ENCODE measurements at regions not wholly inside any gene's neighbourhood (a gene's known extent, or its start where the extent isn't known, plus 50 kb on each side); places are given as distances from the start of the nearest gene placed in this dataset.

- Histone ChIP-seq H3K79me2 (ENCODE audit: insufficient read depth, low read length) (no peaks in the 10 kb centered on the region), H3K36me3 (ENCODE audit: control insufficient read depth in 1 of 2, insufficient read depth in 2 of 2, low read length in 2 of 2) (no peaks in the 10 kb centered on the region), H3K9me3 (ENCODE audit: control insufficient read depth in 1 of 2, insufficient read depth in 1 of 2, low read depth in 1 of 2, low read length in 2 of 2) (peaks cover 35 to 46% of the 10 kb centered on the region in 2 experiments; a peak in 3 of 4 replicates), H3K4me1 (ENCODE audit: control insufficient read depth in 1 of 2, insufficient read depth in 2 of 2, low read length in 2 of 2) (no peaks in the 10 kb centered on the region), H3K27me3 (ENCODE audit: insufficient read depth, low read length) (no peaks in the 10 kb centered on the region), H3K27ac (ENCODE audit: low read depth, low read length) (no peak overlapping the region), H3K4me3 (replicated peaks in 1 of 2; ENCODE audit: low read depth in 1 of 2, low read length in 2 of 2) (no peak overlapping the region), H3K9me2 (ENCODE audit: insufficient read depth) (no peaks in the 10 kb centered on the region), H4K20me1 (ENCODE audit: insufficient read depth) (no peaks in the 10 kb centered on the region), H2AFZ (ENCODE audit: low read depth, low read length, poor library complexity, severe bottlenecking) (no peak overlapping the region), H3K9ac (ENCODE audit: low read length) (no peak overlapping the region), H3K4me2 (ENCODE audit: low read length) (no peak overlapping the region)
- ATAC-seq: no peak
- DNase-seq (ENCODE audit: low read depth, low spot score): no peak
- intact Hi-C loops (cut with micrococcal nuclease): no loop called here
- TF ChIP-seq POLR2AphosphoS5 (IDR thresholded peaks at IDR 0.05; ENCODE audit: low read depth, low read length) (no peak), EZH2 (IDR thresholded peaks at IDR 0.05) (no peak), MAX (IDR thresholded peaks at IDR 0.05) (no peak), FOSL1 (IDR thresholded peaks at IDR 0.05; ENCODE audit: low read depth) (no peak), EGR1 (IDR thresholded peaks at IDR 0.05; ENCODE audit: low read depth) (no peak), EZH2phosphoT487 (IDR thresholded peaks at IDR 0.05; ENCODE audit: borderline replicate concordance) (no peak), CTCF (IDR thresholded peaks at IDR 0.05 in 2 of 3, conservative IDR thresholded peaks at IDR 0.05 in 1 of 3; ENCODE audit: borderline replicate concordance in 1 of 3, insufficient read depth in 1 of 3, low read depth in 2 of 3, low read length in 2 of 3) (no peak), ZNF274 (IDR thresholded peaks at IDR 0.05; ENCODE audit: low read depth, low read length) (no peak), RAD21 (IDR thresholded peaks at IDR 0.05; ENCODE audit: low read depth) (no peak), ZFX (IDR thresholded peaks at IDR 0.05) (no peak), CEBPB (IDR thresholded peaks at IDR 0.05; ENCODE audit: low read depth) (no peak)
- POLR2A ChIA-PET: no interaction called here
- RAD21 ChIA-PET (ENCODE audit: low non-redundant PET in 1 of 2, low total read pairs in 2 of 2, uncharacterized antibody in 2 of 2, unreplicated experiment in 2 of 2): no interaction called here
- no TSS peak for BruUV-seq (replicated peaks)
- CTCF ChIA-PET: no interaction called here
These were observed 153.1 kb upstream of the SORCS1 start for GRCh38 chr10:107317592-107317991.

Measured in HCT116 (cell line).